ENCODE measurements at regions not wholly inside any gene's neighbourhood (a gene's known extent, or its start where the extent isn't known, plus 50 kb on each side); places are given as distances from the start of the nearest gene placed in this dataset.

DNA sequence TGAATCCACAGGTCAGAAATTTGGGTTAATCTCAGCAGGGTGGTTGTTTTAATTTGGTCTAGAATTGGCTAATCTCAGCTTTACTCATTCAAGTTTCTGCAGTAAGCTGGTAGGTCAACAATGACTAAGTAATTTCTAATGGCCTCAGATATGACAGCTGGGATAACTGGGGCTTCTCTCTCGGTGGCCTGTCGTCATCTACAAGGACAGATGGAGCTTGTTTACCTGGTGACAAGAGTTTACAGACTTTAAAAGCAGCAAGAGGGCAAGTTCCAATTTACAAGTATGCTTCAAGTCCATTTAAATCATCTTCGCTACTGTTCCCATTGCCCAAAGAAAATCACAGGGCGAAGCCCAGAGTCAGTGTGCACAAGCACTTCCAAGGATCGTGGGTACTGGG, 453.9 kb downstream of the PDHA2 start:
- no peak for FAIRE-seq
- H3K27ac ChIP-seq (ENCODE audit: low read depth in 2 of 2, low read length in 2 of 2) = no peak overlapping the region
- H3K4me1 ChIP-seq (ENCODE audit: control insufficient read depth in 2 of 3, insufficient read depth in 2 of 3, low read depth in 1 of 3, low read length in 3 of 3) = no peaks in the 10 kb centered on the region
- H3K36me3 ChIP-seq (ENCODE audit: control insufficient read depth in 2 of 3, insufficient read depth in 3 of 3, low read length in 3 of 3) = no peaks in the 10 kb centered on the region
- H3K9ac ChIP-seq (ENCODE audit: low read length in 3 of 3) = no peak overlapping the region
- no peak overlapping the region for H3K4me3 ChIP-seq (ENCODE audit: low read length in 3 of 3)
- no peak for TF ChIP-seq CTCF (IDR thresholded peaks at IDR 0.05; ENCODE audit: borderline replicate concordance, extremely low read depth, insufficient read depth)
- H3K27me3 ChIP-seq (ENCODE audit: control insufficient read depth, insufficient read depth, low read length) = no peaks in the 10 kb centered on the region
- DNase-seq = no peak
- H3K9me3 ChIP-seq (ENCODE audit: control insufficient read depth in 2 of 3, insufficient read depth in 1 of 3, low read length in 3 of 3) = no peaks in the 10 kb centered on the region
- intact Hi-C loops (cut with DNase I) = no loop called here

- no peak overlapping the region for H3K27ac ChIP-seq (ENCODE audit: low read depth in 2 of 2, low read length in 2 of 2)
- H3K9me3 ChIP-seq (ENCODE audit: control insufficient read depth in 2 of 3, insufficient read depth in 1 of 3, low read length in 3 of 3) = no peaks in the 10 kb centered on the region
- H3K9ac ChIP-seq (ENCODE audit: low read length in 3 of 3) = no peak overlapping the region
- no peaks in the 10 kb centered on the region for H3K36me3 ChIP-seq (ENCODE audit: control insufficient read depth in 2 of 3, insufficient read depth in 3 of 3, low read length in 3 of 3)
- no peaks in the 10 kb centered on the region for H3K27me3 ChIP-seq (ENCODE audit: control insufficient read depth, insufficient read depth, low read length)
- intact Hi-C loops (cut with DNase I) = no loop called here
- DNase-seq (no peak), FAIRE-seq (no peak)
- H3K4me1 ChIP-seq (ENCODE audit: control insufficient read depth in 2 of 3, insufficient read depth in 2 of 3, low read depth in 1 of 3, low read length in 3 of 3) = no peaks in the 10 kb centered on the region
- H3K4me3 ChIP-seq (ENCODE audit: low read length in 3 of 3) = no peak overlapping the region
- no peak for TF ChIP-seq CTCF (IDR thresholded peaks at IDR 0.05; ENCODE audit: borderline replicate concordance, extremely low read depth, insufficient read depth)
These were observed 455.3 kb downstream of the PDHA2 start for GRCh38 chr4:96295143-96295741.

GRCh38 chr4:96301715-96302114, 461.8 kb downstream of the PDHA2 start:
- DNase-seq (no peak), FAIRE-seq (no peak)
- Histone ChIP-seq H3K4me3 (ENCODE audit: low read length in 3 of 3) (no peak overlapping the region), H3K27ac (ENCODE audit: low read depth in 2 of 2, low read length in 2 of 2) (no peak overlapping the region), H3K9me3 (ENCODE audit: control insufficient read depth in 2 of 3, insufficient read depth in 1 of 3, low read length in 3 of 3) (no peaks in the 10 kb centered on the region), H3K36me3 (ENCODE audit: control insufficient read depth in 2 of 3, insufficient read depth in 3 of 3, low read length in 3 of 3) (no peaks in the 10 kb centered on the region), H3K4me1 (ENCODE audit: control insufficient read depth in 2 of 3, insufficient read depth in 2 of 3, low read depth in 1 of 3, low read length in 3 of 3) (no peaks in the 10 kb centered on the region), H3K27me3 (ENCODE audit: control insufficient read depth, insufficient read depth, low read length) (no peaks in the 10 kb centered on the region), H3K9ac (ENCODE audit: low read length in 3 of 3) (no peak overlapping the region)
- intact Hi-C loops (cut with DNase I) = no loop called here
- TF ChIP-seq CTCF (IDR thresholded peaks at IDR 0.05; ENCODE audit: borderline replicate concordance, extremely low read depth, insufficient read depth) = no peak

DNA sequence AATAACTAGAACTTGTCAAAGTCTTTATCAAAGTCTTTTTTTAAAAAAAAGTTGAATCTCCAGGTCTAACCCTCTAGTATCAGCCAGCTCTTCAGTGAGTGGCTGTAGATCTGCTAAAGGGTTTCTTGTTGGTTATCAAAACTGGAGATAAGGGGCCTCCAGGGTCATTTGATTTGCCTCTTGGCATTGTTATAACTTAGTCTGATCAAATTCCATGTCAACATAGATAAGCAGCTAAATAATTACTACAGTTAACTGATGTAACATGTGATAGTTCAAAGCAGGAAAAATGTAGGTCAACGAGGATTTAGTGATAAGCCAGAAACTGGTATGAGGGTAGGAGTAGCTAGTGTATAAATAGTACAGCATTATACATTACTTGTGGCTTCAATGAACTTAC, 465.1 kb downstream of the PDHA2 start:
- H3K4me1 ChIP-seq (ENCODE audit: control insufficient read depth in 2 of 3, insufficient read depth in 2 of 3, low read depth in 1 of 3, low read length in 3 of 3) = no peaks in the 10 kb centered on the region
- no peaks in the 10 kb centered on the region for H3K27me3 ChIP-seq (ENCODE audit: control insufficient read depth, insufficient read depth, low read length)
- no peak overlapping the region for H3K27ac ChIP-seq (ENCODE audit: low read depth in 2 of 2, low read length in 2 of 2)
- intact Hi-C loops (cut with DNase I) = no loop called here
- no peak overlapping the region for H3K9ac ChIP-seq (ENCODE audit: low read length in 3 of 3)
- FAIRE-seq (no peak), DNase-seq (no peak)
- no peak for TF ChIP-seq CTCF (IDR thresholded peaks at IDR 0.05; ENCODE audit: borderline replicate concordance, extremely low read depth, insufficient read depth)
- no peaks in the 10 kb centered on the region for H3K36me3 ChIP-seq (ENCODE audit: control insufficient read depth in 2 of 3, insufficient read depth in 3 of 3, low read length in 3 of 3)
- H3K4me3 ChIP-seq (ENCODE audit: low read length in 3 of 3) = no peak overlapping the region
- no peaks in the 10 kb centered on the region for H3K9me3 ChIP-seq (ENCODE audit: control insufficient read depth in 2 of 3, insufficient read depth in 1 of 3, low read length in 3 of 3)

Data from kidney (tissue), 13 donors.